Amygdala (tissue), 56 donors: ENCODE measurements at regions not wholly inside any gene's neighbourhood (a gene's known extent, or its start where the extent isn't known, plus 50 kb on each side); places are given as distances from the start of the nearest gene placed in this dataset.
A peak's percentile ranks its signal among the peaks of the same experiment; 100 is the strongest.

Experiments
- DNase-seq, 56 donors: peaks; one replicate each; lab custom pipeline; 2025; lab: John Stamatoyannopoulos, UW

DNA sequence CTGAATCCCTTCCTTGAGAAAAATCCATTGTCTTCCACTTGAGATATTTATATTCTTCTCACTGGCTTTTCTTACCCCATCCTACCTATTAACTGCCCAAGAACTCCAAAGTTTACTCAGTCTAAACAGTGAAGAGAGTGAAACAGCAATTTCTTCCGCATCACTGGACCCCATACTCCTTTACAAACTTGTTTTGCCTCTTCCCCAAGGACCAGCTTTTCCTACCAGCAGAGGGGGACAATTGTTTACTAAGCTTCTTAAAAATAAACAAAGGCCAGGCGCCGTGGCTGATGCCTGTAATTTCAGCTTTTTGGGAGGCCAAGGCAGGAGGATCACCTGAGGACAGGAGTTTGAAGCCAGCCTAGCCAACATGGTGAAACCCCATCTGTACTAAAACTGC lies 52.0 kb downstream of the LRATD1 start:
- no peak for DNase-seq

DNA sequence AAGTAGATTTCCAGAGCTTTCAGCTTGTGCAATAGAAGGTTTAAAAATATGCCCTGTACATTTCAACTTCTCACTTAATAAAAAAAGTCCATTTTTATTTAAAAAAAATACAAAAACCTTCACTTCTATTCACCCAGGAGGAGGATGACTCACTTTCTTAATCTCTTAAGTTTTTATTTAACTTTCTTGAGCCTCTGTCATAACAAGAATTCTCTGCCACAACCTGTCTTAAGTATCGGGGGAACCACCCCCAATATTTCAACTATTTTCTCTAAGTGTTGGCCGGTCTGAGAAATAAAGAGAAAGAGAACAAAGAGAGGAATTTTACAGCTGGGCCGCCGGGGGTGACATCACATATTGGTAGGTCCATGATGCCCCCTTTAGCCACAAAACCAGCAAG lies 58.4 kb downstream of the LRATD1 start:
- DNase-seq: no peak

DNA sequence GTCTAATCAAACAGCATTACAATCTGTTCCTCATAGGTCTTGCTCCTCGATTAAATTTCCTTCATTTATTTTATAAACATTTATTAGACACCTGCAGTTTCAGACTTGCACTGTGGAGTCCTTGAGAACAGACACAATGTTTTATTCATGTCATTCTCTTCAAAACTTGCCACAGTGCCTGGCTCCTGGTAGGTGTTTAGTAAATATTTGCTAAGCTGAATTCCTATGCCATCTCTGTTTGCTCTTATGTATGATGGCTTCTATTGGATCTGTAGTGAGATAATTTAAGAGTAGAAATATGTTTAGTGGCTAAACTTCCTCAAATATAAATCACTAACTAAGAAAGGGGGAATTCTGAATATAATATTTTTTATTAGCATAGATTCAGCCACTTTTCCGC lies 61.4 kb downstream of the LRATD1 start:
- no peak for DNase-seq

DNA sequence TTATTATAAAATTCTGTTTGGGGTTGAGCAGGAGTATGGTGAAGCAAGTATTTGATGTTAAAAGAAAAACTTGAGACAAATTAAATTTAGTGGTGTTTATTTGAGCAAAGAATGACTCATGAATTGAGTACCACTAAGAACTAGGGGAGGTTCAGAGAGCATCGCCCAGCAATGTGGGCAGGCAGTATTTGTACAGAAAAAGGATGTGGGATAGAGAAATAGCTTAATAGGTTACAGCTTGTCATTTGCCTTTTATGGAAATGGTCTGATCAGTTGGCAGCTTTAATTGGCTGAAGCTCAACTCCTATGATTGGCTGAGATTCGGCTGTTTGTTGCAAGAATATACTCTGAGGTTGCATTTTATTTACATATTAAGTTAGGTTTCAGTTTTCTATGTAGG lies 68.2 kb downstream of the LRATD1 start:
- DNase-seq: no peak

DNA sequence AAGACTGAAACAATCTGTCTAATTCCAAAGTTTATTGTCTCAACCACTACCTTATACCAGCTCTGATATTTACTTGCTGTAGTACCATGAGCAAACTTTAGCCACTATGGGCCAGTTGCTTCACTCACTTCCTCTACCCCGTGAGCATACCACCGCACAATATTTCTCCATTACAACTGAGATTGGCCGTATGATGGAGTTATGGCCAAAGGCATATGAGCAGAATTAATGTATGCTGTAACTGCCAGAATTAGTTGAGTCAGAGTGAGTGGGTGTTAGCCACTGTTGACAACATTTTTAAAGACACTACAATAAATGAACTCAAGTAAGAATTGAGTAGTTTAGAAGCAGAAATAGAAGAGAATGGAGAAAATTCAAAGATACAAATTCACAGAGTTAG lies 69.7 kb downstream of the LRATD1 start:
- no peak for DNase-seq

DNA sequence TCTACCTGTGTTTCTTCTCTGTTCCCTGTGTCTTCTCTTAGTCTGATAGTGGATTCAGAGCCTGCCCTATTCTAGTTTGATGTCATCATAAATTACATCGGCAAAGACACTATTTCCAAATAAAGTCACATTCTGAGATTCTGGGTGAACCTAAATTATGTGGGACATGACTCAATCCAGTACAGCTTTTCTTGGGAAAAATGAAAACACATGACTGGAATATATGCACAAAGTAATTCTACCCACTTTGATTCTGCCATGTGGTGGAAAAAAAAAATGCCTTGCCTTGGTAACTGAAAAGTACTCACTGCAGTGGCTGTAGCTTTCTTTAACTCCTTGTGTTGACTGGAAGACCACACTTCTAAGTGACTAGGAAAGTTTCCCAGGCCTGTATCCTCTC lies 73.7 kb downstream of the LRATD1 start:
- no peak for DNase-seq

DNA sequence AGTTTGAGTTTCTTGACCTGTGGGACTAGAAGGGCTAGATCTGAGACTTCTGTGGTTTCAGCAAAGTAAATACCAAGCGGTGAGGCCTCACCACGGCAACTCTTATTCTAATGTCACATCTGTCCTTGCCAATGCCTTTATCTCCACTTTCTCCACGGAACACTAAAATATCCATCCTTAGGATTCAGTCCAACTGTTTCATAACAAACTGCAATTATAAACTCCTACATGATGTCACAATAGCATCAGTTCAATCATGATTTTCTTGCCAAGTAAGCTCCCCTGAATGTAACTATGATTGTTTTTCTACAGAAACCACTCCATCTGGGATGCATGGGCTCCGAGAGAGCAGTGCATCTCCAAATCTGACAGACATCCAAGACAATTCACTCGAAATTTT lies 79.6 kb downstream of the LRATD1 start:
- peak in 1 of 56 donors; percentile 2 for DNase-seq

DNA sequence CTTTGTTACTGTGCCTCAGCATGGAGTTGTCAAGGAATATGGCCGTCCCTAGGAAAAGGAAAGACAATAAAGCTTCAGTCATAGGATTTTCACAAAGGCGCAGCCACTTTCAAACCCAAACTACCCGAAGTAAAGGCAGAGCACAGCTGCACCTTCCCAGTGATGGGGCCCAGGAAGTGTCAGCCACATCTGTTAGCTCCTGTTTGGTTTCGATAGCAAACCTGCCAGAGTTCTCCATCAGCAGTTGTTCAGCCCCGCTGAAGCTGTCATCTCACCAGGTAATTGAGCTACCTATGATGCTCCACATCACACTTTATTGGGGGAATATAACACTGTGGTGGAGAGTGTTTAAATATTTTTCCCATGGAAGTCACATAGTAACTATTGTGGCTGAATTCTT lies 80.7 kb downstream of the LRATD1 start:
- DNase-seq: no peak

DNA sequence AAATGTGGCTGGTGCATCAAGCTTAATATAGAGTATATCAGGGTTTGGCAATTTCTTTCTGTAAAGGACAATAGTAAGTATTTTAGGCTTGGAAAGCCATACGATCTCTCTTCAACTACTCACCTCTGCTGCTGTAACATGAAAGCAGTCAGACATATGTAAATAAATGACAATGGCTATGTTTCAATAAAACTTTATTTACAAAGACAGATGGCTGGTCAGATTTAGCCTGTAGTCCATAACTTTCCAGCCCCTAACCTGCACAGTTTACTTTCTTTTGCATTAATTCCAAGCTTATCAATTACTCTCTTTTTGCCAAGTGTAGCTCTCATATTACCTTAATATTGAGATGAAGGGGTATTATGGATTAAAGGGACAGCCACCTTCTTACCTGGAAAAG lies 83.1 kb downstream of the LRATD1 start:
- DNase-seq: no peak

DNA sequence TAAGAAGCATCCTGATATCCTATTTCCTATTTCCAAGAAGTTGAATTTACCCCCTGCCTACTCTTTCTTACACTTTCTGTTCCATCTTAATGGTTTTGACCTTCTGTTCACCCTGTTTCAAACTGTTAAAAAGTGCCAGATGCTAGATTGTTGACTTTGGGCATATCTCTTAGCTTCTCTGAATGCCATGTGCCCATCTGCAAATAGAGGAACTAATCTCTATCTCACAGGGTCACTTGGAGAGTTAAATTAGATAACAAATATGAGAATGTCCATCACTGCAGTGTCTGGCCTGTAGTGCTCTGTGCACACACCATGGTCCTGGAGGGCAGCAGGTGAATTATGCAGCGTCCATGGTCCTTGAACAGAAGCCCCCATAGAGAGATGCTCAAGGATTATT lies 83.8 kb downstream of the LRATD1 start:
- no peak for DNase-seq

DNA sequence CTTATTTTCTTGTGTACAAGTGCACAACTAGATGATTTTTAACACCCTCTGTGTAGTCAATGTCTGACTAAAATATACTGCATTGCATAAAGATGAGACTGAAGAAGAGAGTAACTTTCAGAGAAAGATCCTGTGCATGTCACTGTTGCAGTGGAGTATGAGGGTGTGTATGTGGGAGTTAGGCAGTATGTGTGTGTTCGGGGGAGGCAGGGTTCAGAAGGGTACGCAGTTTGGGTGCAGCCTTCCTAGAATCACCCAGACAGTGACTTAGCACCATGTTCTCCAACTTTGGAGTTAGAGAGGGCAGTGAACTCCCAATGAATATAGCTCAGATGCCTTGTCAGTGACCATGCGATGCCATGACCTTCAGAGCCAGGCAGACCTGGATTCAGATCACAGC lies 84.6 kb downstream of the LRATD1 start:
- no peak for DNase-seq

DNA sequence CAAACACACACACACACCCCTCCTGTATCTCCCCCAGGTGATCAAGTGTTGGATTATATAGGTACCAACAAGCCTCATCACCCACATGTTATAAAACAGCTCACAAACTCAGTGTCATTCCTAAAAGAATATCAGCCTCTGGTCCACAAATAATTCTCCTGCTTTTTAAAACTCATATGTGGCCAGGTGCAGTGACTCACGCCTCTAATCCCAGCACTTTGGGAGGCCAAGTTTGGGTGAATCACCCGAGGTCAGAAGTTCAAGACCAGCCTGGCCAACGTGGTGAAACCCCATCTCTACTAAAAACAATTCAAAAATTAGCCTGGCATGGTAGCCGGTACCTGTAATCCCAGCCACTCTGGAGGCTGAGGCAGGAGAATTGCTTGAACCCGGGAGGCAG lies 87.8 kb downstream of the LRATD1 start:
- no peak for DNase-seq

DNA sequence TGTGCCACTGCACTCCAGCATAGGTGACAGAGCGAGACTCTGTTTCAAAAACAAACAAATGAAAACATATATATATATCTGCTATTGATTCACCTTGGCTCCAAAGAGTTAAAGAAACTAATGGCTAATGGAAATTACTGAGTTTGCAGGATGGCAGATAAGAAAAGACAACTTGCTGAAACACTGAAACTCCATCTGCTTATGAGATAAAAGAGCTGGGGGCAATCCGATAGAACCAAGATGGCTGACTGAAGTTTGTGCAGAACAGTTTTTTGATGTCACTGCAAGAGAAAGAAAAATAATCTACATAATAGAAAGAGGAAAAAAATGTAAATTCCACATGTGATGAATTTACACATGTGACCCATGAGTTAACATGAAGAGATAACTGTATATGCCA lies 88.2 kb downstream of the LRATD1 start:
- DNase-seq: no peak

DNA sequence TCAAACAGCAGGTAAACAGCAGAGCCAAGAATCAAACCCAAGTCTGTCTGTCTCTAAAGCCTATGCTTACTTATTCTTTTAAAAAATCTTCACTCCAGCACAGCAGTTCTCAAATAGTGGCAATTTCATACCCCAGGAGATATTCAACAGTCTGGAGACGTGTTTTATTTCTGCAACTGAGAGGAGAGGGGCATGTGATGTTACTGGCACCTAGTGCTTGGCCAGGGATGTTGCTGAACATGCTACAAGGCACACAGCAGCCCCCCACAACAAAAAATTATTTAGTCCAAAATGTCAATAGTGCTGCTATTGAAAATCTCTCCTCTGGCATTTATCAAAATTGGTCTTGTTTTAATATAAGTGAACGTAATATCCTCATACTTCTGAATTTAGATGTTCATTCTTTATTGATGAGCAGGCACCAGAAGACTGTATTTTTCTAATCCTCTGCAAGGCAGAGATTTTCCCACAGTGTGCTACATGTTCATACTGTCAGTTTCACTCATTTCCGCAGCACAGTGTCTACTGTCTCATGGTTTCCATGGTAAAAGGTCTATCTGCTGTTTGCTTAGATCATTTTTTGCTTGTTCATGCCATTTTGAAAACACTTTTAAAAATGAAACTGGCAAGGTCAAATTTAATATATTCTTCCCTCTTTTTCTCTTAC lies 90.5 kb downstream of the LRATD1 start:
- no peak for DNase-seq

DNA sequence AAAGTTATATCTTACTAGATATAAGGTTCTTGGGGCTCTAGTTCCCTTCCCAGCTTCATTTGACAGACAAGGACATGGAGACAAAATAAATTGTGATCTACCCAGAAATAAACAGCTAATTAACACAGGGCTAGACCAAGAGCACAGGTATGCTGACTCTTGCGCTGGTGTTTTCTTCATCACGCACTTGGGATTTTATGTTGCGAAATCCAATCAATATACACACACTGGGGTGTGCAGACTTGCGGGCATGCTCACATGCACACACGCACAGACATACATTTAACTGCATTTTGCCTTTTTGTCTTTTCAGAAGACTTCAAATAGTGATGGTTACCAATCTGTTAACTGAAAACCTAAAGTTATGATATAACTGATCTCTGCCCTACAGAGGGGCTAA lies 91.2 kb downstream of the LRATD1 start:
- DNase-seq: no peak

DNA sequence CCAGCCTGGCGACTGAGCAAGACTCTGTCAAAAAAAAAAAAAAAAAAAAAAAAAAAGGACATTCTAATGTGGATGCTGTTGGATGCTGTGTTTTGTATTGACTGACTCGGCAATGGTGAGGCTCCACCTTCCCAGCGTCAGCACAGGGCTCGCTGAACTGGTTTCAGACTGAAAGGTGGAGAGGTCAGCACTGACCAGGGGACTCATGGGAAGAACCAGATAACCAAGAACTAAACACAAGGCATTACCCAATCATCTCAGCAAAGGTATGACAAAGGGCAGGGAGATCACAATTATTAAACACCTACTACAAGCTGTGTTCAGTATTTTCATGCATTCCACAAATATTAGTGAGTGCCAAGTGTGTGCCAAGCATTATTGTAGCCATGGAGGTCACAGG lies 103.2 kb downstream of the LRATD1 start:
- DNase-seq: no peak

DNA sequence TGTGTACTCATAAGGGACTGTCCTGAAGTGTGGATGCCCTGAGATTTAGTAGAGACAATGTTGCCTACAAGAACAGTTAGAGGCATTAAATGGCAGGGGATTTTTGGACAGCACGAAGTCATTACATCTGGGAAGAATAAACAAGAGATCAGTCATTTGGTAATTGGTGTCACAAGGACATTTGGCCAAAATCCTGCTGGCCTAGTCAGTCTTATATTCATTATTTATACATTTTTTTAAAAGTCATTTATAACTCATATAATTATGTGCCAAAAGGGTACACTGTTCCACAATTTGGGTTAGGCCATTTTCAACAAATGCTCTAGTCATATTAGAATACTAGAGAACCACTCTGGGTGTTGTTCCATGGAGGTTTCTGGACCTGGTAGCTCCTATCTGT lies 104.7 kb downstream of the LRATD1 start:
- DNase-seq: no peak

DNA sequence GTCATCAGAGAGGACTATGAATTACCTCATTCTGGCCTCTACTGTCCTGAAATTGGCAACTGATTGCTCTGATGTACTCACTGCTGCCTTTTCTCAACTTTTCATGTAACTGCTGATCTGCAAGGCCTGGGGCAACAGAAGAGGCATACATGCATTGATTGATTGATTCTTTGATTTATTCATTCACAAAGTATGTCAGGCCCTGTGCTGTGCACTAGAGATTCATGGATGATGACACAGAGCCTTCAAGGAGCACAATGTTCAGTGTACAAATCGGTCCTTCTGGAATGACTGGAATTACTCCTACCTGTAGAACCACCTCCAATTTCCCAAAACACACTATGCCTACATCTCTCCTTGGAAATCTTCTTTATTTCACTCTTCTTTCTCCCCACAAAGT lies 111.3 kb downstream of the LRATD1 start:
- DNase-seq: no peak

DNA sequence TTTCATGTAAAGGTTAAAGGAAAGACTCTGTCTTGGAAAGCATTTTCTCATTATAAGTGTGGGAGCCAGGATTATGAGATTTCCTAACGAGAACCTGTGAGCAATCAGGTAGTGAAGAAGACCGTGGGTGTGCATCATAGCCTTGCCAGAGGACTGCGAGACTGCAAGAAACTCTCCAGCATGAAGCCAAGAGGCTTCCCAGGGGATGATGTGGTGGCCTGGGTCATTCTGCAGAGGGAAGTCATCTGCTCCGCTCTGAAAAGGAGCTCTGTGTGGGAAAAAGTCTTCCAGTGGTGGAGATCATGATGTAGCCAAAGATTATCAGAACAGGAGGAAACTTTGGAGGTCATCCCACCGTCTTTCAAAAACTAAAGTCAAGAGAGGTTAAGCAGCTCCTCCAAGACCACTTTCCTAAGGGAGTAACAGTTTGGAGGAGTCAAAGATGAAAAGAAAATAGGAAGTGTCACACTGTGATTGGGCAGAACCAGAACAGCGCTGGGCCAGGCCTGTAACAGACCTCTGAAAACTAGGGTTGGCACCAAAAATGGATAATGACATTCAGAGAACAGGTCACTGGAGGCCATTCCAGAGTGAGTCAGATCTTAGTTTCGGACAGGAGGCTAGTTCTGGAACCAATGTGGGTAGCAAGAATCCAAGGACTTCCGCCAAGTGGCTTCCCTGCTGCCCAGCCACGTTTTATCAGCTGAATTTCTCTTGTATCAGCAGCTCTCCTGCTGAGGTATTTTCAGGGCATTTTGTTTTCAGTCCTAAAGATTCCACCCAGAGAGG lies 113.0 kb downstream of the LRATD1 start:
- no peak for DNase-seq

DNA sequence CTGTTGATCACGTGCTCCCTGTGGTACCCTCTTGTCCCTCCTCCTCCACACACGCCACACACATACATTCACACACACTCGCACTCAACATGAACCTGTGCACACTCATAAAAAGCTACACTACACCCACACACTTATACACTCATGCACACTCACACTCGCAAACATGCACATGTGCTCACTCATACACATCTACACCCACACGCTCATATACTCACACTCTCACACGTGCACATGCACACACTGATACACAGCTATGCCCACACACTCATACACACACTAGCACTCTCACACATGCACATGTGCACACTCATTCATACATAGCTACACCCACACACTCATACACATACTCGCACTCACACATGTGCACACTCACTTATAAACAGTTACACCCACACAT lies 113.6 kb downstream of the LRATD1 start:
- DNase-seq: no peak

DNA sequence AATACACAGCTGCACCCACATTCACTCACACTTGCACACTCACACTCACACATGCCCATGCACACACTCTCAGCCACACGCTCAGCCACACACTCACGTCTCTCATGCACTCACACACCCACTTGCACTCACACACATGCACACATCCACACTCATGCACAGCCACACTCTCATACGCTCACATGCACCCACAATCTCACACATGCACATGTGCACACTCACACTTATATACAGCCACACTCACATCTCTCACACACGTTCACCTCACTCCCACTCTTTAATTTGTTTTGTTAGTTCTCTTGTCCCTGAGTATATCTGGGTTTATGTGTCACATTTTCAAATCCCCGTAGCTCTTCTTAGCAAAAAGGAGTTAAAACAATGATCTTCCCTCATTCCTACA lies 114.9 kb downstream of the LRATD1 start:
- DNase-seq: no peak

DNA sequence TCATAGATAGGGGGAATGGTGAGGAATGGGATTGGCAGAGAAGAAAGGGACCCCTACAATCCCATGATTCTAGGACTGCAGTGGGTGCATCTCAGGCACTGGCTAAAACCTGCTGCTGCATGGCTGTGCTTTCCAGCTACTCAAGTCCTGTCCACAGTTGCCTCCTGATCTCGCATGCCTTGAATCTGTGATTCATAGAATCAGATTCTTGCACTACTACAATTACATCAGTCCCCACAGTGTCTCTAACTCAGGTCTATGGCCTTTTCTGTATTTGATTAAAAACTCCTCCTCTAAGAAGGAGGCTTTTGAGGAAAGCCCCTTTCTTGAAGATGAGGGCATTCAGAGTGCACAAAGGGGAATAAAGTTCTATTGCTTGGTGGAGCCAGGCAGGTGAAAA lies 117.4 kb downstream of the LRATD1 start:
- no peak for DNase-seq

DNA sequence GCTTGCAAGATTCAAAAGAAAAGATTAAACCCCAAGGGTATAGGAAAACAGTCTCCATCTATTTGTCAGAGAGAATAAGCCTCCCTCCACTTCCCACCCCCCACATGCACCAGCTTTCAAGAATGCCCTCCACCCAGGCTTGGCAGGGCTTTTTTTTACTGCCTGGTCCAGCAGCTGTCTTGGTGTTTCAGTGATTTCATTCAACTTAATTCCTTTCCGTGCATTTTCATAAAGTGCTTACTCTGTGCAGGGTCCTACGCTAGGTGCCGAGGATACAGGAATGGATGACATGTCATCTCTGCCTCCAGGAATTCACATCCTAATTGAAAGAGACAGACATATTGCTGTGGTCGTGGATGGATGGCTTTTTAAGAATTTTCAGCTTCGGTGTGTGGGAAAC lies 117.9 kb downstream of the LRATD1 start:
- DNase-seq: no peak
